ENCODE measurements at regions not wholly inside any gene's neighbourhood (a gene's known extent, or its start where the extent isn't known, plus 50 kb on each side); places are given as distances from the start of the nearest gene placed in this dataset.
"Not testable (repeated sequence)": the region's sequence is repeated elsewhere in the genome, so short reads cannot be mapped to it uniquely, and the experiment has no call there.

- not testable (repeated sequence) for TF ChIP-seq CTCF (IDR thresholded peaks at IDR 0.05; ENCODE audit: poor library complexity); EZH2 (IDR thresholded peaks at IDR 0.05; ENCODE audit: borderline replicate concordance); EZH2phosphoT487 (IDR thresholded peaks at IDR 0.05; ENCODE audit: low read depth, severe bottlenecking, unreplicated experiment)
Observed at GRCh38 chr16:31981739-31982138, 108.1 kb downstream of the ZNF267 start.

Measured in hepatocyte (in vitro differentiated cells).